HL-60 (cell line): ENCODE measurements at regions not wholly inside any gene's neighbourhood (a gene's known extent, or its start where the extent isn't known, plus 50 kb on each side); places are given as distances from the start of the nearest gene placed in this dataset.

Experiments used
- DNase-seq, 2 experiments: peaks; one replicate each; pipeline ENCODE4 v3.0.0-alpha.2; 2010 to 2020; ENCODE audit warnings: low read depth in 1 of 2, low spot score in 1 of 2
- H3K27ac ChIP-seq: fragments of 250-450 bp; sonication (Bioruptor Pico); replicated peaks from 2 replicates; pipeline ENCODE4 v1.5.1; 2020; ENCODE audit warnings: mild to moderate bottlenecking, moderate library complexity
- H3K27me3 ChIP-seq: fragments of 250-450 bp; sonication (Bioruptor Pico); 2 replicates; pipeline ENCODE4 v1.5.1; 2021; ENCODE audit warnings: mild to moderate bottlenecking, moderate library complexity; ENCODE audit not compliant: insufficient read depth, poor library complexity, severe bottlenecking
- H3K4me3 ChIP-seq: replicated peaks from 2 replicates; pipeline ENCODE4 v1.5.1; 2011; ENCODE audit warnings: mild to moderate bottlenecking, control low read depth, low read length; ENCODE audit not compliant: insufficient read depth
- CTCF ChIP-seq: IDR thresholded peaks from one replicate; pipeline ENCODE4 v1.5.1; 2011; ENCODE audit warnings: low read length, control low read depth, inconsistent platforms; ENCODE audit not compliant: insufficient read depth
- GABPA ChIP-seq: IDR thresholded peaks from 2 replicates; pipeline ENCODE4 v1.6.1; 2012; ENCODE audit warnings: low read depth
- POLR2AphosphoS5 ChIP-seq: IDR thresholded peaks from 2 replicates; pipeline ENCODE4 v1.6.1; 2012; ENCODE audit warnings: low read depth
- REST ChIP-seq: IDR thresholded peaks from 2 replicates; pipeline ENCODE4 v1.6.1; 2012; ENCODE audit warnings: low read depth; ENCODE audit not compliant: insufficient replicate concordance
- SPI1 ChIP-seq: IDR thresholded peaks from 2 replicates; pipeline ENCODE4 v1.6.1; 2012; ENCODE audit warnings: low read depth, mild to moderate bottlenecking, borderline replicate concordance

DNA sequence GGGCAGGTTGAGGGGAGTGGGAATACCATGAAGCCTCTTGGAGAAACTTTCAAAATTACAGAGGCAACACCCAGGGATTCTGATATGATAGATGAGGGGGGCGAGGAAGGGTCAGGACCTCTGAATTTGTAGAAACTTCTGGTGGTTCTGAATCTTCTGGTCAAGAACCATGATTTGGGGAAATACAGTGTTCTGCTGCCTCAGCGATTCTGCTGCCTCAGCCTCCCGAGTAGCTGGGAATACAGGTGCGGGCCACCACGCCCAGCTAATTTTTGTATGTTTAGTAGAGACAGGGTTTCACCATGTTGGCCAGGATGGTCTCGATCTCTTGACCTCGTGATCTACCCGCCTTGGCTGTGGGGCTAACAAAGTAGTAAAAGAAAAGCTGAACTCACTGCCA lies 70.4 kb downstream of the MAGEF1 start:
- H3K4me3 ChIP-seq, result no peak overlapping the region
- no peaks in the 10 kb centered on the region for H3K27me3 ChIP-seq
- no peak for DNase-seq
- TF ChIP-seq CTCF (no peak), REST (no peak), SPI1 (no peak)
- H3K27ac ChIP-seq, result no peak overlapping the region

DNA sequence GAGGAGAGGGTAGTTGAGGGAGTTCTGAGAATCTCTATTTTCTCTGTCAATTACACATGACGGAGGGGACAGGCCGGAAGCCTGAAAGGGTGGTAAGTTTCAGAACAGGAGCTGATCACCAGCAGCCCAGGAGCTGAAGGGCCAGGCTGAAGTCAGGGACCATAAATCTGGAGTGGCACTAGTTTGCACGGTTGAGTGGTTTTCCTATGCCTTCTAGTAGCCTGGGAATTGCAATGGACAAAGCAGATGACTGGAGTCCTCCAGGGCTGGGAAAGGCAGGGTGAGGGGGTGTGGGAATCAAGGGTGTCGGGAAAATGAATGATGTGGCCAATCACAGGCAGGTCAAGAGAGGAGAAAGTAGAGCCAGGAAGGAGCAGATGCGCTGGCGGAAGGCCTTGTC lies 72.5 kb downstream of the MAGEF1 start:
- TF ChIP-seq SPI1 (no peak), GABPA (no peak), REST (no peak), POLR2AphosphoS5 (no peak), CTCF (no peak)
- DNase-seq, result no peak
- H3K27me3 ChIP-seq, result no peaks in the 10 kb centered on the region

DNA sequence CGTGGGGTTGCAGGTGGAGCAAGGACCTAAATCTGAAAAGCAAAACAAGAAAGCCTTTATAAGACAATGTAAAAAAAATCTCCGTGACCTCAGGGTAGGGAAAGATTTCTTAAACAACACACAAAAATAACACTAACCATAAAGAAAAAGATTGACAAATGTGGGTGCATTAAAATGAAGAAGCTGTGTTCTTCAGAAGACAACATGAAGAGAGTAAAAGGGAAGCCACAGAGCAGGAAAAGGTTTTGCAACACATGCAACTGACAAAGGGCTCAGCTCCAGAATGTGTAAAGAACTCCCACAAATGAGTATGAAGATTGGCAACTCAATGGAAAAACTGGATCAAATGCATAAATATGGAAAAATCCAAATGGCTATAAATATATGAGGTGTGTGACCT lies 74.2 kb downstream of the MAGEF1 start:
- H3K27ac ChIP-seq, result peak overlapping the region; percentile 68
- DNase-seq, result peak; percentile 75 to 79
- TF ChIP-seq POLR2AphosphoS5 (peak; percentile 34; the same call in 1 of the 2 replicates), REST (no peak), SPI1 (peak; percentile 79), CTCF (no peak)
- H3K27me3 ChIP-seq, result no peaks in the 10 kb centered on the region
- no peak overlapping the region for H3K4me3 ChIP-seq

More for the DNA sequence above, 72.5 kb downstream of the MAGEF1 start:
- no peak overlapping the region for H3K4me3 ChIP-seq
- H3K27ac ChIP-seq, result no peak overlapping the region
